22Rv1 (cell line): ENCODE measurements at regions not wholly inside any gene's neighbourhood (a gene's known extent, or its start where the extent isn't known, plus 50 kb on each side); places are given as distances from the start of the nearest gene placed in this dataset.

Source experiments
- ZFX ChIP-seq: fragments of 450-650 bp; IDR thresholded peaks from 2 replicates; pipeline ENCODE4 v1.6.1; 2017; ENCODE audit warnings: antibody characterized with exemption, borderline replicate concordance
- TF ChIP-seq, protein P1 (sequence below): fragments of 450-650 bp; IDR thresholded peaks from 2 replicates; pipeline ENCODE4 v1.5.1; 2017; ENCODE audit warnings: mild to moderate bottlenecking

DNA sequence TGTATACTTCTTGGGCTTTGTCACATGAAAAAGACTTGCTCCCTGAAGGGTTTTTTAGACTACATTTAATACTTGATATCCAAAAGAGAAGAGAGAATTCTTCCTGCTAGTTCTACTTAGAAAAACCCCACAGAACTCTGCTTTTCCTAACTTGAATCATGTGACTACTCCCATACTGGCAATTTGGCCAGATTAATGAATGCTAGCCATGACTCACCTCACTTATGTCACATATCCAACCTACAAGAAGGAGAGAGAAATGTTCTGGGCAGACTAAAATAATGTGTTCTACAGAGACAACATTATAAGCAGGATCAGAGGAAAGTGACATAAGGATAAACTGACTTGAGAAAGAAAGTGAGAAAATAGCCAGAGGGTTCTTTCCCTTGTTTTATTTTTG, 249.3 kb upstream of the GULP1 start:
- TF ChIP-seq, protein P1, sequence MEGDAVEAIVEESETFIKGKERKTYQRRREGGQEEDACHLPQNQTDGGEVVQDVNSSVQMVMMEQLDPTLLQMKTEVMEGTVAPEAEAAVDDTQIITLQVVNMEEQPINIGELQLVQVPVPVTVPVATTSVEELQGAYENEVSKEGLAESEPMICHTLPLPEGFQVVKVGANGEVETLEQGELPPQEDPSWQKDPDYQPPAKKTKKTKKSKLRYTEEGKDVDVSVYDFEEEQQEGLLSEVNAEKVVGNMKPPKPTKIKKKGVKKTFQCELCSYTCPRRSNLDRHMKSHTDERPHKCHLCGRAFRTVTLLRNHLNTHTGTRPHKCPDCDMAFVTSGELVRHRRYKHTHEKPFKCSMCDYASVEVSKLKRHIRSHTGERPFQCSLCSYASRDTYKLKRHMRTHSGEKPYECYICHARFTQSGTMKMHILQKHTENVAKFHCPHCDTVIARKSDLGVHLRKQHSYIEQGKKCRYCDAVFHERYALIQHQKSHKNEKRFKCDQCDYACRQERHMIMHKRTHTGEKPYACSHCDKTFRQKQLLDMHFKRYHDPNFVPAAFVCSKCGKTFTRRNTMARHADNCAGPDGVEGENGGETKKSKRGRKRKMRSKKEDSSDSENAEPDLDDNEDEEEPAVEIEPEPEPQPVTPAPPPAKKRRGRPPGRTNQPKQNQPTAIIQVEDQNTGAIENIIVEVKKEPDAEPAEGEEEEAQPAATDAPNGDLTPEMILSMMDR = no peak
- TF ChIP-seq ZFX = no peak
